Uterus (tissue), 3 donors: ENCODE measurements at regions not wholly inside any gene's neighbourhood (a gene's known extent, or its start where the extent isn't known, plus 50 kb on each side); places are given as distances from the start of the nearest gene placed in this dataset.
A peak's percentile ranks its signal among the peaks of the same experiment; 100 is the strongest.

ENCODE experiments used
- DNase-seq, 2 donors: peaks; one replicate each; pipeline ENCODE4 v3.0.0-alpha.2; 2019 to 2020
- H3K27ac ChIP-seq, 2 donors: fragments of 200-600 bp; sonication (generic); 1 replicate in 1 of 2; 2 replicates in 1 of 2; pipeline ENCODE4 v1.5.1; 2016 to 2018
- H3K27me3 ChIP-seq, 2 donors: fragments of 200-600 bp; sonication (generic); one replicate each; pipeline ENCODE4 v1.5.1; 2018 to 2019; ENCODE audit warnings: control low read depth in 1 of 2
- H3K36me3 ChIP-seq, 2 donors: fragments of 200-600 bp; sonication (generic); one replicate each; pipeline ENCODE4 v1.5.1; 2019; ENCODE audit warnings: control low read depth in 1 of 2
- H3K4me1 ChIP-seq, 2 donors: fragments of 200-600 bp; sonication (generic); one replicate each; pipeline ENCODE4 v1.5.1; 2018 to 2019; ENCODE audit warnings: control low read depth in 1 of 2
- H3K4me3 ChIP-seq, 2 donors: fragments of 200-600 bp; sonication (generic); 1 replicate in 1 of 2; 2 replicates in 1 of 2; pipeline ENCODE4 v1.5.1; 2018 to 2019; ENCODE audit warnings: mild to moderate bottlenecking in 1 of 2
- H3K9me3 ChIP-seq, 2 donors: fragments of 200-600 bp; sonication (generic); one replicate each; pipeline ENCODE4 v1.5.1; 2019; ENCODE audit warnings: control low read depth in 1 of 2
- CTCF ChIP-seq, 4 experiments: fragments of 200-600 bp in 2 of 4; fragments of 450-650 bp in 2 of 4; sonication (generic) in 2 of 4; IDR thresholded peaks; one replicate each; pipeline ENCODE4 v1.5.1; 2016 to 2019; ENCODE audit warnings: antibody characterized with exemption in 4 of 4, mild to moderate bottlenecking in 2 of 4, moderate library complexity in 1 of 4
- POLR2A ChIP-seq, 2 donors: fragments of 450-650 bp; IDR thresholded peaks; one replicate each; pipeline ENCODE4 v1.6.1; 2016; ENCODE audit warnings: antibody characterized with exemption in 2 of 2, mild to moderate bottlenecking in 1 of 2, moderate library complexity in 1 of 2
- intact Hi-C: fragments of 100-400 bp; cut with DNase I; formaldehyde crosslinking; loops from one replicate; pipeline ENCODE4 v1.15.1; 2023; ENCODE audit warnings: low total_unique reads
- donor health status: DM: yes; HTN: yes; CAD: no.

GRCh38 chr14:101475456-101476257 is 85.6 kb upstream of the DIO3 start:
- H3K4me3 ChIP-seq = peak overlapping the region in 1 of 2 donors; percentile 8
- H3K4me1 ChIP-seq = peaks cover 13 to 14% of the 10 kb centered on the region in 2 donors
- H3K36me3 ChIP-seq = no peaks in the 10 kb centered on the region
- TF ChIP-seq POLR2A (IDR thresholded peaks at IDR 0.05) = no peak
- no peak for TF ChIP-seq CTCF (IDR thresholded peaks at IDR 0.05)
- H3K27me3 ChIP-seq = no peaks in the 10 kb centered on the region
- intact Hi-C loops = loop anchor here (10.0 kb wide), 1 partner anchor 111 kb away; no protein-coding TSS in a partner anchor
- peak; percentile 59 to 72 for DNase-seq
- peak overlapping the region; percentile 78 to 87 for H3K27ac ChIP-seq
- no peaks in the 10 kb centered on the region for H3K9me3 ChIP-seq

GRCh38 chr14:101476258-101476915 is 84.9 kb upstream of the DIO3 start:
- intact Hi-C loops = loop anchor here (10.0 kb wide), 1 partner anchor 112 kb away; no protein-coding TSS in a partner anchor

DNA sequence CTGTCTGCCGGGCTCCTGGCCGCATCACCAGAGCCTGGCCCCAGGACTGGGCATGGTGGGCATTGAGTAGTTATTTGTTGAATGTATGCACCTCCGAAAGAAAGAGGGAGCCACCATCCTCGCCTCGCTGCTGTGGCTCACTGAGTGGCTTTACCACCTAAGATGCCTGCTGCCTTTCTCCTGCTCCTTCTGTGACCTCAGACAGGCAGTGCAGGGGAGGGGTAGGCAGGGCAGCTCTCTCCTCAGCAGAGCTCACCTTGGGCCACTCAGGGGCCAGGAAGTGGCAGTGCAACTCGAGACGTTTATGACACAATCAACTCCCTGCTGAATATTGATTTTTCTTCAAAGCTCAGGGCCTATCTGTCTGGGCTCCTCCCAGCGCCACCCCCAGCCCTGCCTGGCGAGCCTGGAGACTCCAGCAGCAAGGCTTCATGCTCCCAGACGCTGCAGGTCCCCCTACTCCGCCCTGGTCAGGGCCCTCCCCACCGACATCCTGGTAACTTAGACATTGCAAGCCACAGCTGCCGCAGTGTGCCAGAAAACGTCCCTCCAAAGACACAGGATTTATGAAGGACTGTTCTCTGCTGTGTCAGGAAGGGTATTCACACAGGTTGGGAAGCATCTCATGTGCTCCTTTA is 84.3 kb upstream of the DIO3 start:
- intact Hi-C loops = loop anchor here (10.0 kb wide), 1 partner anchor 112 kb away; no protein-coding TSS in a partner anchor
- peaks cover 13 to 14% of the 10 kb centered on the region in 2 donors for H3K4me1 ChIP-seq
- H3K27me3 ChIP-seq = no peaks in the 10 kb centered on the region
- peak overlapping the region; percentile 1 to 82 for H3K27ac ChIP-seq
- TF ChIP-seq POLR2A (IDR thresholded peaks at IDR 0.05) (no peak), CTCF (IDR thresholded peaks at IDR 0.05) (no peak)
- H3K9me3 ChIP-seq = no peaks in the 10 kb centered on the region
- peak; percentile 15 to 17 for DNase-seq
- H3K4me3 ChIP-seq = no peak overlapping the region
- no peaks in the 10 kb centered on the region for H3K36me3 ChIP-seq

More at GRCh38 chr14:101476258-101476915, 84.9 kb upstream of the DIO3 start:
- H3K4me1 ChIP-seq = peaks cover 13 to 14% of the 10 kb centered on the region in 2 donors
- no peak for DNase-seq
- peak overlapping the region; percentile 78 to 82 for H3K27ac ChIP-seq
- no peaks in the 10 kb centered on the region for H3K9me3 ChIP-seq
- H3K4me3 ChIP-seq = no peak overlapping the region
- no peaks in the 10 kb centered on the region for H3K36me3 ChIP-seq
- TF ChIP-seq POLR2A (IDR thresholded peaks at IDR 0.05) (no peak), CTCF (IDR thresholded peaks at IDR 0.05) (no peak)
- H3K27me3 ChIP-seq = no peaks in the 10 kb centered on the region

DNA sequence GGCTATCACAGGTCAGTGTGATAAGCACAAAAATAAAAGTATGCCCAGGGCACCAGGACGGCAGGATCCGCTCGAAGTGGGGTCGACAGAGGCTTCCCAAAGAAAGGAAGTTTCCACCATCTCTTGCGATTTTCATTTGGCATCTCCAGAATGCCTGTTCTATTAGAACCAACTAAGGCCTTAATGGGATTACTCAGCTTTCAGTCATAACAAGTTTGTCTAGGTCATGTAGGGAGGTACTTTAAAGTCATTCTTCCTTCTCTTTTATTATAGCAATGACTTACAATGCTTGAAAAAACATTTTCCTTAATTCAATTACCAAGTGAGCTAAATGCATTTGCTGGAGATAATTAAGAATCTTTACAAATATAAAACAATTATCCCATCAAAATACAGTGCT is 83.6 kb upstream of the DIO3 start:
- peaks cover 13 to 14% of the 10 kb centered on the region in 2 donors for H3K4me1 ChIP-seq
- H3K4me3 ChIP-seq = no peak overlapping the region
- no peaks in the 10 kb centered on the region for H3K36me3 ChIP-seq
- no peaks in the 10 kb centered on the region for H3K9me3 ChIP-seq
- no peak for DNase-seq
- intact Hi-C loops = loop anchor here (10.0 kb wide), 1 partner anchor 113 kb away; no protein-coding TSS in a partner anchor
- TF ChIP-seq POLR2A (IDR thresholded peaks at IDR 0.05) (no peak), CTCF (IDR thresholded peaks at IDR 0.05) (no peak)
- no peaks in the 10 kb centered on the region for H3K27me3 ChIP-seq
- peak overlapping the region; percentile 1 to 82 for H3K27ac ChIP-seq
